ENCODE measurements at regions not wholly inside any gene's neighbourhood (a gene's known extent, or its start where the extent isn't known, plus 50 kb on each side); places are given as distances from the start of the nearest gene placed in this dataset.

DNA sequence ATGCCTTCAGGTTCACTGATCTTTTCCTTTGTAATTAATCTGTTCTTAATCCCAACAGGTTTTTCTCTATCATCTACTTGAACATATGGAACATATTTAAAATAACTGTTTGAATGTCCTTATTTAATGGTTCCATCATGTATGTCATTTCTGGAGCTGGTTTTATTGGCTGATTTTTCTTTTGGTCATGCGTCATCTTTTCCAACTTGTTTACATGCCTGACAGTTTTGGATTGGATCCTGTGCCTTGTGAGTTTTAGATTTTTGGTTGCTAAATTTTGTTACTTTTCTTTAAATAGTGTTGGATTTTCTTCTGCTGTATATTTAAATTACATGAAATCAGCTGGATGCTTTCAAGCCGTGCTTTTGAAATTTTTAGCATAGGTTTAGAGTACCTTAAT, 237.3 kb upstream of the DAAM1 start:
- ATAC-seq (no peak), DNase-seq (no peak)
- intact Hi-C loops (cut with DNase I, micrococcal nuclease) = no loop called here

DNA sequence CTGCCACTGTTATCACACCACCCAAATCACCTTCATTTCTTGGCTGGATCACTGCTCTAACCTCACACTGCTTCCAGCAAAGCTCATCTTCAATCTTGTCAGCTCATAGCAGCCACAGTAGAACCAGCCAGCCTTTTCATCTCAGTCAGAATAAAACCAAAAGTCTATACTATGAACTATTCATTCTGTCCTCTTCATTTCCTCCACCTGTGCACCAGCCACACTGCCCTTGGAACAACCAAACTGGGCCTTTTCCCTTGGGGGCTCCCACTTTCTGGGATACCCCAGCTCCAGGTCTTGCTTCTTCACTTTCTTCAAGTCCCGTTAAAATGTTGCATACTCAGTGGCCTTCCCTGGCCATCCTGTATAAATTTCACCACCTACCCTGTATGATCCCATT, 234.4 kb upstream of the DAAM1 start:
- ATAC-seq = no peak
- intact Hi-C loops (cut with DNase I, micrococcal nuclease) = no loop called here

DNA sequence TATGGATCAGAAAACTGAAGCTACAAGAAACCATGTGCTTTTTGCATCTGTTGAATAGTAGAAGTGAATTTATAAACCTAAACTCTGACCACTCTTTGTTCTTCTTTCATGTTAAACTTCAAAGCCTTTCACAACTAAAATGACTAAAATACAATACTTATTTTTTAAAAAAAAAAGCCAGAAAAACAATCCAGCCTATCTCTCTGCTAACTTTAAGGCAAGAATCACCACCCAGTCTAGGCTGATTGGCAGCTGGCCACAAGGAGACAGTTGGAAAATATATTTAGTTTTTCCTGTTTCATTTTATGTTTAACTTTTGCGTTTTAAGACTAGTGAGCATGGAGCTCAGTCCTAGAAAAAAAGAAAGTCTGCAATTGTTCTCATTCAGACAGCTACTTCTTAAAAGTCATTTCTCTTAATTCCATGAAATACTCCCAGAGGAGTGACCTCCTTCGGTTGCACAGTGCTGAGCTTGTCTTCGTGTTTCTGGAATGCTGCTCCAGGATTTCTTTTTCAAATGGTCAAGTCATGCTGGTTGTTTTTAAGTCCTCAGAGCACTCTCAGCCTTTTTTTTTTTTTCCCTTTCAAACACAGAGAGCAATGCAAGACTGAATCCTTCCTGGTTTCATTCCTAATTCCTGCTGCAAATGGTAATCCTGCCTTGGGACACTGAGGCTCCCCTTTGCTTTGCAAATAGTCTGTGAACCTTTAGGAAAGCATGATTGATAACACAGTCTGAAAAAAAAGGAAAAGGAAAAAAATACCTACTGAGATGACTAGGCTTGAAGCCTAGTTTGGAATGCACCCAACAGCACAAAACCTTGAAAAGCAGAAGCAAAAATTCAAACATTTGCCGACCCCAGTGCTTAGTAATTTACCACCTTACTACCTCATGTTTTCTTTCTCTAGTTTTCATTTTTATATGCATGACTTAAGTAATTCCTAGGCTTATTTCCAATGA, 233.3 kb upstream of the DAAM1 start:
- DNase-seq = peak in 1 of 2 donors; percentile 55
- intact Hi-C loops (cut with DNase I, micrococcal nuclease) = no loop called here
- peak; percentile 71 for ATAC-seq

More for the DNA sequence above, 234.4 kb upstream of the DAAM1 start:
- no peak for DNase-seq

DNA sequence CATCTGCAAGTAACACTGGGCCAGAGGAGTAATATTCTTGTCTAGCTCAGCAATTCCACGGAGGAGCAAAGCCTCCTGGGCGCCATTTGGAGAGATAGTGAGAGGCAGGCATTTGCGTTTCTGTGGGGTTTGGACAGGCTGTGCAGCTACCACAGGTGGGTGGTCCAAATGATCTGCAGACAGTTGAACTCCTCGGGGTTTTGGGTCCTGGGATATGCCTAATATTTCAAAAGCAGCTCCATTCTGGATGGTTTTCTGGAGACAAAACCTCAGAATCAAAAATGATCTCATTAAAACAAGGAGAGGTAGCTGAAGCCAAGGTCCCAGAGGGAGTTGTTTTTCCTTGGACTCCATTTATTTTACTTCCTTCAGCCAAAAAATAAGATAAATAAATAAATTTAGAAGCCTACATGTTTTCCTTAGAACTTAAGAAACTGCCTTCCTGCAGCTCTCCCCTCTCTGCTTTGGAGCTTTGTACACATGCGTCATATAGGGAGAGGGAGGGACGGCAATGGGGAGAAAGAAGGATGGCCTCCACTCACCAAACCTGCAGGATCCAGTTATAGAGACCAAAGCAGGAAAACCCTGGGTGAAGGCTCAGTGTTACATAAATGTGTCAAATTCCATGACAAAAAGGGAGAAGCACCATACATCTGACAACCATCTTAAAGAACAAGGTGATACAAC, 227.3 kb upstream of the DAAM1 start:
- DNase-seq (no peak), ATAC-seq (no peak)
- intact Hi-C loops (cut with DNase I, micrococcal nuclease) = no loop called here

DNA sequence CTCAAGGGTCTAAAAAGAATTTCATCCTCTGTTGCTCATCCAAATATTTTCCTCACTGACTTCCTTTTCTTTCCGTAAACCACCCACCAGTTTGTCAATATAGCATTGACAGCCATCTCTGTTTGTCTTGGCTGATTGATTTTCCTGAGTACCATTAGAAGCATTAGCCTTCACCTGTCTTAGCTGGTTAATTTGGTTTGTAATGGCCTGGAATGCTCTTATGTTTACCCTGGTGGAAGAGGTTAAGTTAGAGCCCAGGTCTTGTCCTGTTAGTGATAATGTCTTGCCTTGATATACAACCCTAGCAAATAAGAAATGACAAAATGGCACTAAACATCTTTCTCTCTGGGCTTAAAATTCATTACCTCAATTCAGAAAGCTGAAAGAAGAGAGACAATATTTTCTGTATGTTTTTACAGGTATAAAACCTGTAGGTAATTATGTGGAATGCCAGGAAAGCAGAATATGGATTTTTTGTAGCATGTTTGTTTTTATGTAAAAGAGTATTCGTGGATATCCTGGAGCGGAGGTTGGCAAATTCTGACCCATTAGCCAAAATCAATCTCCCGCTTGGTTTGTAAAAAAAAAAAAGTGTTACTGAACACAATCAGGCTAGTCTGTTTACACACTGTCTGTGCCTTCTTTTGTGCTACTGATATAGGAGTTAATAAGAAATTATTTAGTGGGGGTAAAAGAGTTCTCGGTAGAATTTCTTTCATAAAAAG, 224.4 kb upstream of the DAAM1 start:
- ATAC-seq = no peak
- no peak for DNase-seq
- intact Hi-C loops (cut with DNase I, micrococcal nuclease) = no loop called here

DNA sequence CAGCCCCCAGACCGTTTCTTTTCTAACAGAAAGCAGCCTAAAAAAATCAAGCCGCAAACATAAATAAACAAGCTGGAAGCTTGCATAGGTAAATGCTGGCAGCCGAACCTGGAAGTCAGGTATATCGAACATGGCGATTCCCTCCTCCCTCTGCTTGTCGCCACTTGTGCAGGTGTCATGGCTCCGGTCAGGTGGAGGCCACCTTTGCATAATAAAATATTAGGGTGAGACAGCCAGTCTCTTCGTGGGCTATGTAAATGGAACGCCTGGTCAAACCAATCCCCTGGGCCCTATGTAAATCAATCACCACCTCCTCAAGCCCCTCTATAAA, 223.9 kb upstream of the DAAM1 start:
- ATAC-seq = no peak
- intact Hi-C loops (cut with DNase I, micrococcal nuclease) = no loop called here
- no peak for DNase-seq

DNA sequence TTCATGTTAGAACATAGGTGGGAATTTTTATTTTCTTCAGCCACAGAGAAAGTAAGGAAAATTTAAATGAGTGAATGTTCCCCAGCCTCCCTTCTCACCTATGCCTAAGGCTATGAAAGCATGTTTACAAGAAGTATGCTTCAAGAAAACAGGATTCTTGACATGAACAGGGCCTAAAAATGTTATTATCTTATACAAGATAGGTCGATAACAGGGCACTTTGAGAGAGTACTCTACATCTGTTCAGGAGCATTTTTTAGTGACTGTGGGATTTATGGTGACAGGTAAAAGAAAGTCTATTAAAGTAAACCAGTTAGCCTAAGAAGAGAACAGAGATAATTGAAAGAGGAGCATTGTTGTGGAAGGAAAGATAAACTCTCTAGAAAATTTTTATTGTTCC, 222.9 kb upstream of the DAAM1 start:
- intact Hi-C loops (cut with DNase I, micrococcal nuclease) = no loop called here
- DNase-seq (no peak), ATAC-seq (no peak)

DNA sequence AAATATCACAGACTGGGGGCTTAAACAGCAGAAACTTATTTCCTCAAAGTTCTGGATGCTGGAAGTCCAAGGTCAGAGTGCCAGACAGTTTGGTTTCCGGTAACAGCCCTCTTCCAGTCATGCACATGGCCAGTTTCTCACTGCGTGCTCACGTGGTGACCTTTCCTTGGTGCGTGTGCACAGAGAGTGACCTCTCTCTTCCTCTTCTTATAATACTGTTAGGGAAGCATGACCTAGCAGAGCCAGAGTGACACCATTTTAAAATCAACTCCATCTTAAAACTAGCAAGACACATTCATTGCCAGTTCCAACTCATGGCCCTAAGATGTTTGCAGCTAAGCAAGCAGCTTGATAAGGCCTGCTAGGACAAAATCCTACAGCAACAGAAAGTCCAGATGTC, 221.5 kb upstream of the DAAM1 start:
- DNase-seq (no peak), ATAC-seq (no peak)
- intact Hi-C loops (cut with DNase I, micrococcal nuclease) = no loop called here

DNA sequence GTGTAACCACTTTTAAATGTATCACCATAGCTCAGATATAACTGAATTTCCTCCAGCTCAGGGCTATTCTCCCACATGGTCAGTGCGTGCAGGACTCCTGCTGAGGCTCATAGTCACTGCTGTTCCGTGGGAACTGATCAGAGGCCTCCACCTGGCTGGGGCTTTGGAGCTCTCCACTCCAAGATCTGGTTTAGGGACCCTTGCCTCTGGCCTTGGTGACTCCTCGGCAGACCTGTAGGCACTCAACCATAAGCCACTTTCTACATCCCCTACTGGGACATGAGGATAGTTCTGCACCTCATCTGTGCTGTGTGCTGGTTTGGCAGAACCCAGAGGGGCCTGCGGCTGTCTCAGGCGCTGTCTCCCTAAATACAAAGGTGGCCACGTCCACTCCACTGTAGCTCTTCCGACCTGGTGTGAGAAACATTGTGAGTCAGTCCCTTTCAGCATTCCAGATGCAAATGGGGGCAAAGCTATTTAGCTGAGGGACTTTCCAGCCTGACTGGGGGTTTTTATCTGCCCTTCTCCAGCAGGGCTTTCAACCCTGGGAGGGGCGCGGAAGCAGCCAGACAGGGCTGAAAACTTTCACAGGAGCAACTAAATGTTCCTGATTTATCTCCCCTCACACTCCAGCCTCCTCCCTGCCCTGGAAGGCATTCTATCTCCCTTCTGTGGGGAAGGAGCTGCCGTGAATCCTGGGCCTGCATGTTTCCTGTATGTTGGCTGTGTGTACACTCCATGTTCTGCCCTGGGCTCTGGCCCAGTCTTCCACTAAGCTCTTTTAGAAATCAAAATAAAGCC, 218.3 kb upstream of the DAAM1 start:
- DNase-seq (no peak), ATAC-seq (no peak)
- intact Hi-C loops (cut with DNase I, micrococcal nuclease) = no loop called here

DNA sequence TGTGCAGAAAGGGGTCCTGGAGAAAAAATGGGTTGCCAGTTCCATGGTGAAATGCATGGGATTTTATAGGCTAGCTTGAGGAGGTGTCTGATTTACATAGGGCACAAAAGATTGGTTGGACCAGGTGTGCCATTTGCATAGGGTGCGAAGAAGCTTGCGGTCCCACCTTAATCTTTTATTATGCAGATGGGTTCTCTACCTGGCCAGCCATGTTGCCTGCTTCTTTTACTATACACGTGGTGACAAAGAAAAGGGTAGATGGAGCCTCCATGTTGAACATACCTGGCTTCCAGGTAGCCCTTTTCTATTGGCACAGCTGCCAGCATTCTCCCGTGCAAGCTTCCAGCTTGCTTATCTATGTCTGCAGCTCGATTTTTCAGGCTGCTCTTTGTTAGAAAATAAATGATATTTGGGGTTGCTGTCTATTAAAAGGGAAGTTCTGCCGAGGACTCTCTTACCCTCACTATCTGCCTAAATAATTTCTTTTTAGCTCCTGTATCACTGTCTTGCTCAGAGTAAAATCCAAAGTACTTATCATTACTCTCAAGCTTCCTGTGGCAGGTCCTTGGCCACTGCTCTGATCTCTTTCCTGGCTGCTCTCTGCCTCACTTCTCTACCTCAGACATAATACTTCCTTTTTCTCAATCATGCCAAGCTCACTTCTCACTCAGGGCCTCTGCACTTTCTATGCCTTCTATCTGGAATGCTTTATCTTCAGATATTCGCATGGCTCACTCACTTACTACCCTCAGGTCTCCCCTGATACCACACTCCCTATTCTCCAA, 216.0 kb upstream of the DAAM1 start:
- DNase-seq = no peak
- no peak for ATAC-seq
- intact Hi-C loops (cut with DNase I, micrococcal nuclease) = no loop called here

DNA sequence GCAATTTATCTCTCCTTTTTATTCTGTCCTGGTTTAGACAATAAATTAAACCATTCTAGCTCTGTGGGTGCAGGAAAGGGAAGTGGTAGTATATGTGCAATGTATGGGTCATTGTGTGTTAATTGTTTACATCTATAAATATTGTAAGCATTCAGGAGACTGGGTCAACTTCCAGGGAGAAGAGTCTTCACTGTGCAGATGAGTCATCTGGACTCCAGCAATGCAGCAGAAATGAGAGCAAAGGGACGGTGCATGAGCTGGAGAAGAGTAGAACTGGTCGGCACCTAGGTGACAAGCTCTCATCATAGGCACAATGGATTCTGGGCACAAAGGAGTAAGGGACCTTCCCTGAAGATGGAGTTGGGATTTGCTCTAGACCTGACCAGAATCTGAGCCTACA, 211.1 kb upstream of the DAAM1 start:
- ATAC-seq = no peak
- no peak for DNase-seq
- intact Hi-C loops (cut with DNase I, micrococcal nuclease) = no loop called here

DNA sequence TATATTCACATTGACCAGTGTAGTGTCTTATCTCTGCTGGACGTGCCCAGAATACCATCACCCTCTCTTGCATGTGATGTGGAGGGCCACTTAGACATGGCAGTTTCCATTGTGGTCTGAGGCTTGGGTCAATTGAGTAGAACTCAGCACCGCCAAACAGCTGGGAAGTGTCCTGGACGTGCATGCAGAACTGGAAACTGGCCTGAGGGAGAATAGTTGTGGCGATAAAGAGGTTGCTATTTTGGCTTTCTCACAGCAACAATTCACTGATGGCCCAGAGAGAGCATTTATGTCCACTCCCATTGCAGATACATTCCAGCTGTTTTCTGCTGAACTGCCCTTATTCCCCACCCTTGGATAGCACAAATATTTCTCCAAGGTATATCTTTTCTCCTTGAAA, 210.1 kb upstream of the DAAM1 start:
- intact Hi-C loops (cut with DNase I, micrococcal nuclease) = no loop called here
- ATAC-seq = no peak
- peak in 1 of 2 donors; percentile 13 for DNase-seq

DNA sequence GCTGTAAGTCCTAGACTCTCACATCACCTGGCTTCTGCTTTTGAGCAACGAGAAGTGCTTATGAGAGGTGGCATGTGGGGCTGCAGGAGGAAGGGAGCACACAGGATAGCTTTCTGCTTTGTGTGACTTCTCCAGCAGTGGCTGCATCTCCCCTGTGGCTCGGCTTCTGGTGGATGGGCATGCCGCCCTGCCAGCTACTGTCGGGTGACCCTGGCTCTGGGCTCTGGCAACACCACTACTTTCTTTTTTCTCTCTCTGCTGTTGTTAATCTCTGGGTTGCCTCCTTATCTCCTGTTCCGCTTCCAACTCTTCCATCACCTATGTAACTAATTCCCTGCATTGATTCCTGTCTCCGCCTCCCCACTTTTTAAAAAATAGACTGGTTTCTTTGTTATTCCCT, 209.1 kb upstream of the DAAM1 start:
- intact Hi-C loops (cut with DNase I, micrococcal nuclease) = no loop called here
- DNase-seq (no peak), ATAC-seq (no peak)

DNA sequence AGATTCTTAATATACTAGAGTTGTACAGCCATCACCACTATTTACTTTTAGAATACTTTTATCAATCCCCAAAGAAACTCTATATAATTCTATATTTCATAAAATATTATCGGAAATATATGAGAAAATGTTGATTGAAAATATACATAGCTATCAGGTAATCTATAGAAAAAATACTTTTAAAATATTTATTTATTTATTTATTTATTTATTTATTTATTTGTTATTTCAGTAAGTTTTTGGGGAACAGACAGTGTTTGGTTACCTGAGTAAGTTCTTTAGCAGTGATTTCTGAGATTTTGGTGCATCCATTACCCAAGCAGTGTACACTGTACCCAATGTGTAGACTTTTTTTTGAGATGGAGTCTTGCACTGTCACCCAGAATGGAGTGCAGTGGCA, 206.6 kb upstream of the DAAM1 start:
- no peak for DNase-seq
- ATAC-seq = no peak
- intact Hi-C loops (cut with DNase I, micrococcal nuclease) = no loop called here

DNA sequence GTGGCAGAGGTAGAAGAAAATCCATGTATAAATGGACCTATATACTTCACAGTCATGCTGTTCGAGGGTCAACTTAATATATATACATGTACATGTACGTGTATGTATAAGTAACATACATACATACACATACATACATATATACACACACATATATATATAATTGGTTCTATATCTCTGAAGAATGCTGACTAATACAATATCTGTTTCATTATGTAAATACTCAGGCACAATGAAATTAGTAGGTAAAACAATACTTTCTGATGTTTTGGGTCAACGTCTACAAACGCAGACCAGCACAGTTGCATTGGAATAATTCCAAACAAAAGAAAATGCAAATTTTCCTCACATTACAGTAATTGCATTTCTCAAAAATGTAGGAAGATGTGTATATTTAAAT, 202.7 kb upstream of the DAAM1 start:
- DNase-seq (no peak), ATAC-seq (no peak)
- intact Hi-C loops (cut with DNase I, micrococcal nuclease) = no loop called here

DNA sequence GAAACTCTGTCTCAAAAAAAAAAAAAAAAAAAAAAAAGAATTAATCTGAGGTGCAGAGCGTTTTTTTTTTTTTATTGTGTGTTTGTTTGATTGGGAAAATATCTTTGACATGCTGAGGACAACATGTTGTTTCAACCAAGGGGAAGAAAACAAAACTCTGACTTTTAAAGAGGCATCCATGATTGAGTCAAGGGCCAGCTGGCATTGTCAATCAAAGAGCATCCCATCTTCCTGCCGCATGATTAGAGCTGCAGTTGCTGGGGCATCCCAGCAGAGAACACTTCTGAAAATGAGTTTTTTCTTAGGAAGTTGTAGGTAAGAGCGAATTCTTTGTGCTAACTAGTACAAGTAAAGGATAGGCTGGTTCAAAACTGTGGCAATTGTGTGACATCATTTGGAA, 200.9 kb upstream of the DAAM1 start:
- no peak for ATAC-seq
- no peak for DNase-seq
- intact Hi-C loops (cut with DNase I, micrococcal nuclease) = no loop called here

DNA sequence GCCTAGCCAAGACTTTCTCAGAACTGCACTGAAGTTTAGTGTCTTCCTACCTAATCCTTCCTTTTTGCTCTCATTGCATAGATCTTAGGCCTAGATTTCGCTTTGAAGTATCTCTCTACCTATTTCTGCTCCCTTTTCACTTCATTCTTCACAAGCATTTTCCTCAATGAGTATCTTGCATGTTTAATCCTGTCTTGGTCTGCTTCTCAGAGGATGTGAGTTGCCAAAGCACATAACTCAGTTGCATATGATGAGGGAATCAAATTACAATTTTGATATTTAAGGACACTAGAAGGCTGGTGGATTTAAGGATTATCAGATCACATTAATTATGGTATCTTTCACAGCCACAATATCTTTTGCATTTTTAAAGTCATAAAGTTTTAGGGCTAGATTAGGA, 195.5 kb upstream of the DAAM1 start:
- intact Hi-C loops (cut with DNase I, micrococcal nuclease) = no loop called here
- DNase-seq = no peak
- ATAC-seq = no peak

DNA sequence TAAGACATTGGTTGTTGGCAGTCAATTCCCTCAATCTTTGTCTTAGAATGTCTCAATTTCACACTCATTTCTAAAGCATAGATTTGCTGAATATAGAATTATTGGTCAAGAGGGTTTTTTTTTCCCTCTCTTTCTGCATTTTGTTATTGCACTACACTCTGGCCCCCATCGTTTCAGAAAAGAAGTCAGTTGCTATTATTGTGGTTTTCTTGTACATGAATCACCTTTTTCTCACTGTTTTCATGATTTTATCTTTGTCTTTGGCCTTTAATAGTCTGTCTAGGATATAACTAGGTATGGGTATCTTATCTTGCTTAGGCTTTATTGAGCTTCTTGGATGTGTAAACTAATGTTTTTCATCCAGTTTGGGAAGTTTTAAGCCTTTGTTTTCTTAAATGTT, 194.3 kb upstream of the DAAM1 start:
- DNase-seq (no peak), ATAC-seq (no peak)
- intact Hi-C loops (cut with DNase I, micrococcal nuclease) = no loop called here

Measured in left colon (tissue), 2 donors.